ENCODE measurements at regions not wholly inside any gene's neighbourhood (a gene's known extent, or its start where the extent isn't known, plus 50 kb on each side); places are given as distances from the start of the nearest gene placed in this dataset.
"Not testable (repeated sequence)": the region's sequence is repeated elsewhere in the genome, so short reads cannot be mapped to it uniquely, and the experiment has no call there.

DNA sequence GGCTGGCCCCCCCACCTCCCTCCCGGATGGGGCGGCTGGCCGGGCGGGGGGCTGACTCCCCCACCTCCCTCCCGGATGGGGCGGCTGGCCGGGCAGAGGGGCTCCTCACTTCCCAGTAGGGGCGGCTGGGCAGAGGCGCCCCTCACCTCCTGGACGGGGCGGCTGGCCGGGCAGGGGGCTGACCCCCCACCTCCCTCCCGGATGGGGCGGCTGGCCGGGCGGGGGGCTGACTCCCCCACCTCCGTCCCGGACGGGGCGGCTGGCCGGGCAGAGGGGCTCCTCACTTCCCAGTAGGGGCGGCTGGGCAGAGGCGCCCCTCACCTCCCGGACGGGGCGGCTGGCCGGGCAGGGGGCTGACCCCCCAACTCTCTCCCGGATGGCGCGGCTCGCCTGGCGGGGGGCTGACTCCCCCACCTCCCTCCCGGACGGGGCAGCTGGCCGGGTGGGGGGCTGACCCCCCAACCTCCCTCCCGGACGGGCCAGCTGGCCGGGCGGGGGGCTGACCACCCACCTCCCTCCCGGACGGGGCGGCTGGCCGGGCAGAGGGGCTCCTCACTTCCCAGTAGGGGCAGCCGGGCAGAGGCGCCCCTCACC, 194.1 kb upstream of the GRIA1 start:
- DNase-seq: not testable (repeated sequence)

DNA sequence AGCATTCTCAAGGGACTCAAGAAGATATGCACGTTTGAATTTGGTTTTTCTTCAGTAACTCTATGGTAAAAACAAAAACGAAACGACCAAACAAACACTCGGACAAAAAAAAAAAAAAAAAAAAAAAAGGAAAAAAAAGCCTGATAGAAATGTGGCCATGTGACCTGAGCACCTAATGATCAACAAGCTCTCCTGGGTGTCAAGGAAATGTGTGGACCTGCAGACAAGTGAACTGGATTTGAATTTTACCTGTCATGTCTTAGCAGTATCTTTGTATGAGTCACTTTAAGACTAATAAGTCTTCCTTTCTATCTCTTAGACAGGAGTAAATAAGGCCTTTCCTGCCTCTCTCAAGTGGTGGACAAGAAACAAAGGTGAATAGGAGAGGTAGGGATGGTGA, 190.6 kb upstream of the GRIA1 start:
- DNase-seq: no peak

DNA sequence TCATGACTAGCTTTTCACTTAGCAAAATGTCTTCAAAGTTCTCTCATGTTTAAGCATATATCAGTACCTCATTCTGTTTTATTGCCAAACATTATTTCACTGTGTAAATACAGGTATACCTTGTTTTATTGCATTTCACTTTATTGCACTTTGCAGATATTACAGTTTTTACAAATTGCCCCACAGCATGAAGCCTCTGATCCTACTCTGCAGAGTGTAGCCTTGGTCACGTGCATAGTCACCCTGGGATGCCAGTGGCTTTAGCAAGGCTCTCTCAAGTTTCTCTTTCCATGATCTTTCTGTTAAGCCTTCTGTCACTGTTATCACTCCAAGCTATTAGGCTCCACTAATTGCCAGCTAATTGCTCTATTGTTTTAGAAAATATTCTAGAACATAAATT, 182.2 kb upstream of the GRIA1 start:
- DNase-seq: no peak

DNA sequence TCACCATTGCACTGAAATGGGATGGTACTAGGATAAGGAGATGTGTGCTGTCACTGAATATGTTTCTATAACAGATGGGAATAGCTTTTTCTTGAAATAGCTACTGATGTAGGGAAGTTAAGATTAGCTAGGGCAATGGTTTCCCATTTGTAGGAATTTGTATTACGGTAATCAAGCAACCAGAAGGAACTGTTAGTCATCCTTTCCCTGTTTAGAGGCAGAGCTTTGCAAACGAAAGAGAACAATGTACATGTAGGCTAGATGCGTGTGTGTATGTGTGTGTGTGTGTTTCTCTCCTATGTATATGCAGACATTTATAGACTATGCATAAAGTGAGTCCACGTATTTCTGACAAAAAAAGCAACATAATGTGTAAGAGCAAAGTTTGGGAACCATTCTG, 171.9 kb upstream of the GRIA1 start:
- DNase-seq: no peak

DNA sequence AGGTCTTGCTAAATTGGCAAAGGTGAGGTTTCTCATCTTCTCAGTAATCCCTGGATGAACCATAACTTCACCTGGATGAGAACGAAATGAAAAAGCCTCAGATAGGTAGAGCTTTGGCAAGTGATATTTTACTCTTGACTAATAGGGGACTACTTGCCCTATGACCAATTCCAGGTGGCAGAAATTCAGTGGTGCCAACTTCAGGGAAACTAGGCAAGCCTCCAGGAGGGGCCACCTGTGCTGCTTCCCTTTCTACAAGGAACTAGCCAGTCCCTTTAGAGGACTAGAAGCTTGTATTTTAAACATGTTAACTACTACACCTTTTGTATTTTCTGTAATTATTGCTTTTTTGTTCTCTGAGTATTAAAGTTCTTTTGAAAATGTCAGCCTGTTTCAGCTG, 169.0 kb upstream of the GRIA1 start:
- DNase-seq: no peak

DNA sequence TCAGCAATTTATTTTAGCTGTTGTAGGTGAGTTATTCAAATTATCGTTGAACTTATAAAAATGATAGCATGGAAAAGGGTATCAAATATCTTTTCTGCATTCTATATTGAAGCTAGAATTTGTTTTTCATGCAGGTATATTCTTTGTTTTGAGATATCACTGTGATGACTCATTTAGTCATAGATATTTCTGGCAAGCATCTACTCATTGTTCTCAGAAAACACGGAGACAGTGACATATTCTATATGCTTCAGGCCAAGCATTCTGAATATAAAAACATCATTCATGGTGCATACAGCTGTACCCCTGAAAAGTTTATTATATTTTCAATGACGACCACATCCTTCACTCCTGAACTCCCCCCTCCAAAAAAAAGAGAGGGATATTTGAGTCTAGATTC, 150.3 kb upstream of the GRIA1 start:
- DNase-seq: no peak

DNA sequence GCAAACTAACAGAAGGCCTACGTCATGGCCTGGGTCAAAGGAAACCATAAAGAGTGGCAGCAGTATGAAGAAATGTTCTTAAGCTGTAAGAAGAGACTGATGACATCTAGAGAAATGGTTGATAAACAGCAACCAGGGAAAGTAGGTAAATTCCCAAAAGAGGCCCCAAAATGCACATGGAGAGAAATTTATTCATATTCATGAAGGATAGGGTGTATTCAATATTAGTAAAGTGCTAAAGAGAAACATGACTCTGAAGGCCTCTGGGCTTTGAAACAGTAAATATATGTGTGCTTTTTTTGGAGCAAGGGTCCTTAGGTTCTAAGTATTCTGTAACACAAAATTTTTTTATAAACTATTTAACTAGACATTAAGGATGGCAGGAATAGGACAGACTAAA, 149.7 kb upstream of the GRIA1 start:
- no peak for DNase-seq

DNA sequence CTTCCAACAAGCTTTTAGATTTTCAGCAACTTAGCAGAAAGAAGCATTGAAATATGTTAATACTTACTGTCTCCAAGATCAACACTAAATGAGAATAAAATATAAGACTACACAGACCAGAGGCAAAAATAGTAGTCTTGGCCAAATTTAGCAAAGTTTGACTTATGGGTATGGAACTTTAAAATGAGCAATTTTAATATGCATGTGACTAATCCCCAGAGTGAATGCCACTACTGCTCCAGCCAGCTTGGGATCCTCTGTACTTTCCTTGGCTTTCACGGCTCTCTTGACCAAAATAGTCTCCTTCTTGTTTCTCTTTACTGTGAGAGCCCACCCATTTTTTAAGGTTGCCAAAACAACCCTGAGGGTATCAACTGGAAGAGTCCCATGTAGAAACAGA, 148.0 kb upstream of the GRIA1 start:
- DNase-seq: no peak

DNA sequence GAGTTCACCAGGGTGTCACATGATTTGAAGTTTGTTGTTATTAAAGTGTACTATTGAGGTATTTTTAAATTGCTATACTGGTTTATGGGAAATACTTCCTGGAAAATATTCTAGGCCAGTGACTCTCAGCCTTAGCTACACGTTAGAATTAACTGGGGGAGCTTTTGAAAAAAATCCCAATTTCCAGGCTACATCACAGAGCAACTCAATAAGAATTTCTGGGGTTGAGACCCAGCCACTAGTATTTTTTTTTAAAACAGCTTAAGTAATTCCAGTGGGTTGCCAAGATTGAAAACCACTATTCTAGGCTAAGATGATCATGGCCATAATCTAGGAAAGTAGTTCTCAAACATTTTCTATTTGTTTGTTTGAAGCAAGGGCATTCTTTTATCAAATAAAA, 142.9 kb upstream of the GRIA1 start:
- no peak for DNase-seq

DNA sequence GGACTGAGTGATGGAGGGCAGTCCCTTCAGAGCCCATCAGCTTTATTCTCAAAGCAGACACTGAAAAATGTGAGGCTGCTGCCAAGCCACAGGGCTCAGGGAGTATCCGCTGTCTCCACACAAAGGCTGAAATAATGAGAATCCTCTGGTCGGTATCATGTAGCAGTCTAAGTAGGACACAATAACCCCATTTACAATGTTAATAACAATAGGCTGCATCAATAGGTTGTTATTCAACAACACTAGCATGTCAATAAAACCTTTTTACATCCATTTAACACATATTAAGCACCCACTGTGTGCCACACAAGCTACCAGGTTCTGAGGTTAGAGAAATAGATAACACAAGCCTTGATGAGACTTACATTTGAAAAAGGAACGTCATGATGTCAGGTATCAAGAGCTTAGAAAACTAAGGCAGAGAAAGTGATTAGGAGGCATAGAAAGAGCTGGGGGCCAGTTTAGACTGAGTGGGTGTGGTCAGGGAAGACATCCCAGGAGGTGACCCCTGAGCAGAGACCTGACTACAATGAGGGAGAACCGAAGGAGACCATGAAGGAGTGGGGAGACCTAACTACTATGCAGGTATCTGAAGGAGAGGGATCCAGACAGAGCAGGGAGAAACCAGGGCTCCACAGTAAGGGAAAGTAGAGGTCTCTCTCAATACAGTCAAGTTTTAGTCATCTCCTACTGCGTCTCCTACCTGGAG, 140.1 kb upstream of the GRIA1 start:
- no peak for DNase-seq

DNA sequence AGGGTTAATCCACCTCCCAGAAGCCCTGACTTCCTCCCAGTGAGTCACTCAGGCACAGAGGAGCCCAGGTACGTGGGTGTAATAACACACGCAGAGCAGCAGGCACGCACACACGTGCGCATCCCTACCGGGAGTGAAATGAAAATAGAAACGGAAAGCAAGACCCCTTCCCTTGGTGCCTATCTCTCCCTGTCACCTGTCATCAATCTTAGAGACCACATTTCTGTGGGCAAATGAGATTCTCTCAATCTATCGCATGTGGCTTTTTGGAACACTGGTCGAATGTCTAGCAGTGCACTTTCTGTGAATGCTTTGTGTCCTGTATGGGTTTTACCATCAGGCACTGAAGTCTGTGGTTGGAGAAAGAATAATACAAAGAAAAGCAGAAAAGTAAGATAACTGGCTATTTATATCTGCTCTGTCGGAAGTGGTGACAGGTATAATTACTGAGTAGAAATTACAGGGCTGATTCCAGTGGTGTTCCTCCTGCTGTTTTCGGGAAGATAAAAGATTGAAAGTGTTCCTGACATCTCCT, 137.7 kb upstream of the GRIA1 start:
- DNase-seq: no peak

DNA sequence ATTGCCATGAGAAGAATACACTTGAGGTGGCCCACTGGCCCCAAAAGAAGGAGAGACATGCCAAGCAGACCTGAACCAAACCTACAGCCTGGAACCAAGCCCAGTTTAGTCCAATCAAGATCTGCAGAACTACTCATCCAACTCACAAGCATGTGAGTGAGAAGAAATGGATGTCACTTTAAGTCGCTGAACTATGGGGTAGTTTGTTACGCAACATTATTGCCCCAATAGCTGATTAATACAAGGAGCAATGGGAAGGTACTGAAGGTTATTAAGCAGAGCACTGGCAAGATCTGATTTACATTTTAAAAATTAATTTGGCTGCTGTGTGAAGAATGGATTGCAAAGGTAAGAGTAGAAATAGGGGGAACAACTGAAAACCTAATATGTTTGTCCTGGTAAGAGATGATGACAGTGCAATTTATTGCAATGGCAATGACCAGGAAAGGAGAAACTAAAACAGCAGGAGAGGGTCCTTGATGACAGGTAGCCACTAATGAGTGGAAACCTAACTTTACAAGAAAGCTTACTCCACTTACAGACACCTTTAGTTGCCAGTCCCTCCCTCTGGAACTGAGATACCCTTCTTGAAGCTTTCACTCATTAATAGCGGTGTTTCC, 132.9 kb upstream of the GRIA1 start:
- no peak for DNase-seq

DNA sequence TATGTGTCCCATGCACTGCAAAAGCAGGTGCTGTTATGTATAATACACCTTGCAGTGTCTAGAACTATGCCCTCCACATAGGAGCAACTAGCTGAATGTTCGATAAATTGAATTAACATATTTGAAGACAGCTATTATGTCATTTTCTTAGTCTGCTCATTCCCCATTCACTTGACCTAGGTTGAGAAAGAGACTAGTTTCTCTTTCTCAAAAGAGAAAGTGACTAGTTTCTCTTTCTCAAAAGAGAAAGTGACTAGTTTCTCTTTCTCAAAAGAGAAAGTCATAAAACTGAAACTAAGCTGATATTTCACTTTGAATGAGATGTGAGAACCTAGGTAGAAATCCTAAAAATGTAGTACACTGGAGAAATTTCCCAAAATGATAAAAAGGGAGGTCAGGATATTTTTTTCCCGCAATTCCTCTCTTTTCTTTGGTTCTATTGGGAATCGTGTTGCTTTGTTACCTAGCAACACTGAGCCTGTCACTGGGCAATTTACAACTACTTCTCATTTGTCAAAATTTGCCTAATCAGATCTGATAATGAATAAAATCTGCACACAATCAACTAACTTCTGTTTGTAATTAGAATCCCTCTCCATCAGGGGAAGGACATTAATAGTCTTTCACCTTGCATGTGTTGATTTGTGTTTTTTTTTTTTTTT, 132.0 kb upstream of the GRIA1 start:
- DNase-seq: no peak

DNA sequence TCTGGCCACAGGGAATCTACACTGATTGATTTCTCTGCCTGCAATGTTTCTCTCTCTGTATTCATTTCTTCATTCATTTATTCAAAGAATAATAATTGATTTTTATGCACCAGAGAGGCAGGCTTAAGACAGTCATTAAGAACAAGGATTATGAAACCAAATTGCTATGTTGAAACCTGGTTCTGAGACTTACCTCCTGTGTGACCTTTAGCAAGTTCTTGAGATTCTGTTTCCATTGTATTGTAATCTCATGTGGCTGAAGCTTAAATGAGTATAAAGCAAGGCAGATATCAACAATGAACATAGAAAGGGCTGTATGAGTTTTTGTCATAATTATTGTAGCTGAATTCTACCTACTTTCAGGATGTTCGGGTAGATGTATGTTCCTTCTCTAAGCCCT, 129.6 kb upstream of the GRIA1 start:
- no peak for DNase-seq

DNA sequence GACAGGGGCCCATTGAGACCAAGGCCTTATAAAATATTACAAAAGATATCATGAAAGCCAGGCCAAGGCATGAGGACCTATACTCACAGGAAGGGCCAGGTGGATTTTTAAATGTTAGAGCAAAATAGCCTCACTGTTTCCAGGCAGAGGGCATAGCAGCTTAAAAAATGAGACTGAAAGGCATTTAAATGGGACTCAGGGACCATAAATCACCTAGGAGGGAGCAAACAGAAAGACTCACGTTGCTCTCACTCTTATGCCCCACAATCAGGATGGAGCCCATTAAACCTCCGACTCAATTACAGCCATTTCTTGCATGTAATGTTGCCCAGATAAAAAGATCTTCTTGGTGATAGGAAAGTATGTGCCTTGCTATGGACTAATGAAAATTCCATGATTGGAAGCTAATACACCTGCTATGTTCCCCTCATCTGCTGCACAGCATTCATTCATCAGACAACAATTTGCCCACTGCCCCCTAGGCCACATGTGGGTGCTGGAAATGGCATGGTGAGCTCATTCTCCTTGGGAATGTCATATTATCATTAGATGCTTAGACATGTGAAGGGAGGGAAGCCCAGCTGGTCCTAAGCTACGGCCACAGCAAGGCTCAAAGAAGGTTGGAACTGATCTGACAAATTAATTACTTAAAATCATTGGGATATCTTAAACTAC, 128.6 kb upstream of the GRIA1 start:
- DNase-seq: no peak

DNA sequence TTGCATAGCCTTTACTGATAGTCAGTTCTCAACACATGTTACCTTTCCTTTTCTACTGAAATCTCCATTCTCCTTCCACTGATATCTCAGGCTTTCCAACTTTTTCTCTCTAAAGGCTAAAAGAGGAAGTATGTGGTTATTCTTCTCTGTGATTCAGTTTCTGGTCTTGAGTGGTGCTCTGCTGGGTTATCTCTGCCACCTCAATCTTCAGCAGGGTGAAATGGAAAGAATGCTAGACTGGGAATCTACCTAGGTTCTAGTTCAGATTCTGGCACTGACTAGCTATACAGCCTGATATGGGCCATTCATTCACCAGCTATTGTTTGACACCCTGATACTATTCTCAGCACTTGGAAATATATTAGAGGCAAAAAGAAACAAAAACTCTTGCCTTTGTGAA, 124.9 kb upstream of the GRIA1 start:
- DNase-seq: no peak

DNA sequence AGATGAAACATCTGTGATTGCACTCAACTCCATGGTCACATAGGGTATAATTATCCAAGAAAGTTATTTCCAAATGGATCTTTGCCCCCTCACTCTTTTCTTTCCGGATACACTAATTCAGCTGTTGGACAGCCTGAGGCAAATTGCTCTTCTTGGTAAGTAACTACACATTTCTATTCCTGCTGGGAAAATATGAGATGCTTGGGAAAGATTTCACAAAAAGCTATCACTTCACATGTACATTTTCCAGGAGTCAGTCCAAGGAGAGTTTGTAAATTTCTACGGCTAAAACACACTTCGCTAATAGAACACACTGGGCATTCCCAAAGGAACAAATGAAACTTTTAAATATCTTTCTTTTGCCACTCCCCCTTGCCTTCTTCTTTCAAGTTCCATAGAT, 123.0 kb upstream of the GRIA1 start:
- DNase-seq: no peak

DNA sequence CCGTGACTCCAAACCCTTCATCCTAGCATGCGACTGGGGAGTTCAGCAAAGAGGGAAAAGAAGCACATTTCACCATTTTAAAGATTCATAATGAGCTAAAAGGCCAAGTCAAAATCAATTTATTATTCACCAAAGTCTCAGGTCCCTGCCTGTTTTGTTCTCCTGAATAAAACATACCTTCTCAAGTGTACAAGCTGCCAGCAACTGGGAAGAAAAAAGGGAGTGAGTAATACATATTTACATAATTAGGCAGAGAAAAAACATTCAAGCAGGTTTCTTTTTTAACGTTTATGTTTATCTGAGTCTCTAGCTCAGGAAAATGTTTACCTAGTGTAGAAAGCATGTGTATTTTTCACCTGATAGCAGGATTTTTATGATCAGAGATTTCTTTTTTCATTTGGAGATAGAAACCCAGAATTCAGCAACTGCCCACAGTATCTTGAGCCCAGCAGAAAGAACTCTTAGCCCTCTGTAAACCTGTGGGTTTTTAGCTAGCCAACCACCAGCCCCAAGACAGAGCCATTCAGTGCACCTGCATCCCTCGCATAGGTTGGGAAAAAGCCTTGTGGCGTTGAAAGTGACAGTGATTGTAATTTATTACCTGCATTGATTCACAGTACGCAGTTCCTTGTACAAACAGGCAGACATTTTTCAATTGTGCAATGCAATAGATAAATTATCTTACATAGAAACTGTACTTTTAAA, 117.9 kb upstream of the GRIA1 start:
- peak; percentile 72 to 80 for DNase-seq

DNA sequence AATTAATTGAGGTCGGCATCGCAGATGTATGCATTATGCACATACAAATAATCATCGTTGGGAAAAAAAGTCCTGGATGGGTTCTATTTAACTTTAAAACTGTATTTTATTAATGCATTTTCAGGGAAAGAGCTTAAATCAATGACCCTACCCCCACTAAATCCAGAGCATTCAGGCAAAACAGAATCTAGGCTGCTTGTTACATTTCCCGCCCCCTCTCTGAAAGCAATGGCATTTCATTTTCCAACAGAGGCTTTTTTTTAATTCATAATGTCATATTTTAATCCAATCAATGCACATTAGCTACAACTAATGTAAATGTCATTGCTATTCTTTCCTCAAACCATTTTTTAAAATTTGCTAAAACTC, 117.4 kb upstream of the GRIA1 start:
- DNase-seq: no peak

DNA sequence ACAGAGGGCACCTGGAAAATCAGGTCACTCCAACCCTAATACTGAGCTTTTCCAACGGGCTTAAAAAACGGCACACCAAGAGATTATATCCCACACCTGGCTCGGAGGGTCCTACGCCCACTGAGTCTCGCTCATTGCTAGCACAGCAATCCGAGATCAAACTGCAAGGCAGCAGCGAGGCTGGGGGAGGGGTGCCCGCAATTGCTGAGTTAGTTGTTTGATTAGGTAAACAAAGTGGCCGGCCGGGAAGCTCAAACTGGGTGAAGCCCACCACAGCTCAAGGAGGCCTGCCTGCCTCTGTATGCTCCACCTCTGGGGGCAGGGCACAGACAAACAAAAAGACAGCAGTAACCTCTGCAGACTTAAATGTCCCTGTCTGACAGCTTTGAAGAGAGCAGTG, 108.8 kb upstream of the GRIA1 start:
- DNase-seq: not testable (repeated sequence)

DNA sequence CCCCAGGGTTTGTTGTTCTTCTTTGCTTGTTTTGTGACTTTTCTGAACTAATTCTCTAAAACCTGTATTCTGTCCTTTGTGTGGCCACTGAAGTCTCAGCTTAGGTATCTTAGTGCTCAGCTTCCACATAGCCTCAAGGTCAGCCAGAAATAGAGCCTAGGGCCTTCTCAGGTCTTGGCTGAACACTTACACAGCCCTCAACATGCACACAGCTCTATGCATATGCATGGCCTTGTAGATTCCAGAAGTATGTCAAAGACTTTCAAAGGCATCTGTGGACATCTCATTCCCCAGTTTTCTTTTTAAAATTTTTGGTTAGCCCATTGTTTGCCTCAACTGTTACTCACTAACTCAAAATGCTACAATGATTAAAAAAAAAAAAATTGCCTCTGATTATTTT, 99.9 kb upstream of the GRIA1 start:
- no peak for DNase-seq

DNA sequence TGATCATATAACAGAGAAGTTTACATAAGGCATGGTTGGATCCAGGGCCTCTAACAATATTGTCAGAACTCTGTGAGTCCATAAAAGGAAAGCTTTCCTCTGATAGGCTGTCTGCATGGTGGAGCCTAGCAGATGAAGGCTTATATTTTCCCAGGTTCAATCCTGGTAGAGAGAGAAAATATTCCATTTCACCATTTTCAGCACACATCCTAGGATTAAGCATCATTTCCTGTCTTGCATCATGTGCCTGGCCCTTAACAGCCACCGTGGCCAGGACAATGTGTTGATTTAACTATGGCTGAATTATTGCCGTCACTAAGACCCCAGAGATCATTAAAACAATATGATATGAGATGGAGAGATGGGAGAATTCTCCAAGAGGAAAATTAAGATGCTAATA, 90.9 kb upstream of the GRIA1 start:
- DNase-seq: no peak

DNA sequence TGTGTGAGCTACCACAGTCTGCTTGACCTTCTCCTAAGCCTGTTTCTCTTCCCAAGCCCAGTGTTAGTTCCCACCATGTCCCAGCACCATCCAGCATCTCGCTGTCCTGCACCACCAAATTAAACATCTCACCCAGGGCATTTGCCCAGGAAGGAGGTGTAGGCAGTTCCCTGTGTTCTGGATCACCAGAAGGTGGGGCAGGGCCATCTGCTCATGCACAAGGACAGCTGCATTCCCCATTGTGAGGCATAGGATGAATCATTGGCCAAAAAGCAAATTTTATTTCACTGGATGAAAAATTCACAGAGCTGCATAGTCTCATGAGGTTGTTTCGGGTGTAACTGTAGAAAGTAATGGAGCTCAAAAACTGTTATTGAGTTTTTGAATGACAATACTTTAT, 89.5 kb upstream of the GRIA1 start:
- DNase-seq: no peak
